CD14-positive monocyte (primary cell): ENCODE measurements at regions not wholly inside any gene's neighbourhood (a gene's known extent, or its start where the extent isn't known, plus 50 kb on each side); places are given as distances from the start of the nearest gene placed in this dataset.

ENCODE experiments used
- DNase-seq, 3 donors: peaks; one replicate each; pipeline ENCODE4 v3.0.0-alpha.2; 2011 to 2022
- H2AFZ ChIP-seq: 2 replicates; pipeline ENCODE4 v1.6.0; 2012; ENCODE audit warnings: mild to moderate bottlenecking, low read depth, low read length, inconsistent platforms; ENCODE audit not compliant: insufficient read depth, poor library complexity, severe bottlenecking
- H3K27ac ChIP-seq, 2 donors: 1 replicate in 1 of 2; 2 replicates in 1 of 2; pipeline ENCODE4 v1.5.1; 2012 to 2013; ENCODE audit warnings: low read length in 2 of 2, control low read depth in 1 of 2, inconsistent platforms in 1 of 2, low read depth in 1 of 2, mild to moderate bottlenecking in 1 of 2
- H3K27me3 ChIP-seq, 2 donors: one replicate each; pipeline versions ENCODE4 v1.6.0 to v1.6.1; 2011 to 2013; ENCODE audit warnings: low read length in 2 of 2; ENCODE audit not compliant: control insufficient read depth in 2 of 2, insufficient read depth in 2 of 2
- H3K36me3 ChIP-seq, 2 donors: replicated peaks in 1 of 2; 1 replicate in 1 of 2; 2 replicates in 1 of 2; pipeline versions ENCODE4 v1.5.1 to v1.6.1; 2012 to 2013; ENCODE audit warnings: low read length in 2 of 2, control low read depth in 1 of 2, inconsistent platforms in 1 of 2, mild to moderate bottlenecking in 1 of 2; ENCODE audit not compliant: insufficient read depth in 2 of 2, control insufficient read depth in 1 of 2
- H3K4me1 ChIP-seq, 2 donors: 1 replicate in 1 of 2; 2 replicates in 1 of 2; pipeline versions ENCODE4 v1.5.1 to v1.6.1; 2012 to 2013; ENCODE audit warnings: low read length in 2 of 2, control low read depth in 1 of 2, inconsistent platforms in 1 of 2, mild to moderate bottlenecking in 1 of 2, moderate library complexity in 1 of 2; ENCODE audit not compliant: insufficient read depth in 2 of 2, control insufficient read depth in 1 of 2
- H3K4me2 ChIP-seq: replicated peaks from 2 replicates; pipeline ENCODE3; 2012; ENCODE audit warnings: low read length, moderate library complexity, mild to moderate bottlenecking; ENCODE audit not compliant: poor library complexity, severe bottlenecking; ENCODE audit errors: extremely low read depth
- H3K4me3 ChIP-seq, 3 experiments: fragments of 200-600 bp in 1 of 3; sonication (generic) in 1 of 3; replicated peaks in 1 of 3; 1 replicate in 2 of 3; 2 replicates in 1 of 3; pipeline ENCODE4 v1.5.1; 2011 to 2013; ENCODE audit warnings: low read length in 3 of 3, mild to moderate bottlenecking in 3 of 3, control low read depth in 2 of 3, low read depth in 2 of 3, inconsistent platforms in 1 of 3, moderate library complexity in 1 of 3
- H3K79me2 ChIP-seq: 2 replicates; pipeline ENCODE4 v1.6.0; 2012; ENCODE audit warnings: mild to moderate bottlenecking, control low read depth, inconsistent platforms, low read length, moderate library complexity; ENCODE audit not compliant: insufficient read depth
- H3K9ac ChIP-seq: 2 replicates; pipeline ENCODE4 v1.6.0; 2017; ENCODE audit warnings: low read length, mild to moderate bottlenecking; ENCODE audit not compliant: insufficient read depth, poor library complexity, severe bottlenecking
- H3K9me3 ChIP-seq, 2 donors: replicated peaks in 1 of 2; 1 replicate in 1 of 2; 2 replicates in 1 of 2; pipeline versions ENCODE4 v1.5.1 to v1.6.1; 2012 to 2013; ENCODE audit warnings: low read length in 2 of 2, control low read depth in 1 of 2; ENCODE audit not compliant: control insufficient read depth in 1 of 2, insufficient read depth in 1 of 2
- H4K20me1 ChIP-seq: 2 replicates; pipeline ENCODE4 v1.6.0; 2012; ENCODE audit warnings: mild to moderate bottlenecking, low read length, control low read depth, moderate library complexity; ENCODE audit not compliant: insufficient read depth
- H3K27ac Mint-ChIP-seq, 7 donors: one replicate each; pipeline ENCODE4 v1.8.0; 2020; ENCODE audit warnings: mild to moderate bottlenecking in 7 of 7, mixed read lengths in 7 of 7, moderate library complexity in 6 of 7, inconsistent platforms in 2 of 7
- H3K27me3 Mint-ChIP-seq, 3 donors: one replicate each; pipeline ENCODE4 v1.8.0; 2021 to 2022; ENCODE audit warnings: low read depth in 3 of 3, mild to moderate bottlenecking in 3 of 3, mixed read lengths in 3 of 3, moderate library complexity in 3 of 3, inconsistent platforms in 1 of 3
- H3K36me3 Mint-ChIP-seq, 2 donors: one replicate each; pipeline ENCODE4 v1.8.0; 2020; ENCODE audit warnings: mixed read lengths in 2 of 2, inconsistent platforms in 1 of 2, mild to moderate bottlenecking in 1 of 2
- H3K4me1 Mint-ChIP-seq: one replicate; pipeline ENCODE4 v1.8.0; 2020; ENCODE audit warnings: mild to moderate bottlenecking, mixed read lengths
- H3K4me3 Mint-ChIP-seq, 2 donors: one replicate each; pipeline ENCODE4 v1.8.0; 2020; ENCODE audit warnings: mild to moderate bottlenecking in 2 of 2, mixed read lengths in 2 of 2, moderate library complexity in 1 of 2
- H3K9me3 Mint-ChIP-seq, 7 donors: one replicate each; pipeline ENCODE4 v1.8.0; 2020 to 2022; ENCODE audit warnings: mixed read lengths in 7 of 7, mild to moderate bottlenecking in 6 of 7, moderate library complexity in 6 of 7, inconsistent platforms in 2 of 7
- WGBS: methylation state at CpG from one replicate; pipeline ENCODE4 v1.1.5; 2013; ENCODE audit warnings: missing lambda C conversion rate; ENCODE audit not compliant: insufficient coverage; 5-methylcytosine and 5-hydroxymethylcytosine counted together
- intact Hi-C, 2 donors: fragments of 100-400 bp; cut with micrococcal nuclease; formaldehyde crosslinking; loops; one replicate each; pipeline versions ENCODE4 v1.15.0 to v1.15.1; 2023
- TF ChIP-seq, protein P1 (sequence below): fragments of 200-600 bp; IDR thresholded peaks from one replicate; pipeline ENCODE4 v1.8.0; 2022; ENCODE audit warnings: antibody characterized with exemption, mild to moderate bottlenecking

DNA sequence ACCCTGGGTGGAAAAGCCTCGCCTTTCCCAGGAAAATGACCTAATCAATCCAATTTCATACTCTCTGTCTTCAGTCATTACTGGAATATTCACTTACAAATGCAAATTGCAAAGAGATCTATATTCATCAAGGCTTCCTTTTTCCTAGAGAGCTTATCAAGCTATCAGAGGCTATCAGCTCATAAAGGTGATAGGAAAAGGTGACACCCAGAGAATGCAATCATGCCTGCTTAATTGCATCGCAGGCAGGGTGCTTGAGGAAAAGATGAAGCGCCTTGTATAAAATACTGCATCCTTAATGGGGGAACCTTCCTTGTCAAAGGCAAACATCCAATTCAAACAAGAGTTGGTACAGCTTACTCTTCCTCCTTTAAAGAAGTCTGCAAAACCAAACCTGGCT is 59.7 kb downstream of the SHANK2 start:
- Mint-ChIP-seq H3K9me3 (peaks cover 0 to 8% (median 0%) of the 10 kb centered on the region in 7 donors), H3K4me3 (no peak overlapping the region), H3K4me1 (peaks cover 6% of the 10 kb centered on the region), H3K36me3 (no peaks in the 10 kb centered on the region), H3K27me3 (peaks cover 0 to 9% (median 3%) of the 10 kb centered on the region in 3 donors), H3K27ac (peak overlapping the region in 1 of 7 donors; percentile 66)
- Histone ChIP-seq H3K4me2 (no peak overlapping the region), H3K9ac (no peak overlapping the region), H2AFZ (no peak overlapping the region), H3K79me2 (no peaks in the 10 kb centered on the region), H4K20me1 (no peaks in the 10 kb centered on the region), H3K27ac (no peak overlapping the region), H3K27me3 (no peaks in the 10 kb centered on the region), H3K36me3 (no peaks in the 10 kb centered on the region), H3K9me3 (no peaks in the 10 kb centered on the region), H3K4me3 (no peak overlapping the region), H3K4me1 (no peaks in the 10 kb centered on the region)
- no peak for DNase-seq
- intact Hi-C loops = no loop called here
- 100% methylated on average over 1 of the region's 3 CpGs for WGBS
- TF ChIP-seq, protein P1, sequence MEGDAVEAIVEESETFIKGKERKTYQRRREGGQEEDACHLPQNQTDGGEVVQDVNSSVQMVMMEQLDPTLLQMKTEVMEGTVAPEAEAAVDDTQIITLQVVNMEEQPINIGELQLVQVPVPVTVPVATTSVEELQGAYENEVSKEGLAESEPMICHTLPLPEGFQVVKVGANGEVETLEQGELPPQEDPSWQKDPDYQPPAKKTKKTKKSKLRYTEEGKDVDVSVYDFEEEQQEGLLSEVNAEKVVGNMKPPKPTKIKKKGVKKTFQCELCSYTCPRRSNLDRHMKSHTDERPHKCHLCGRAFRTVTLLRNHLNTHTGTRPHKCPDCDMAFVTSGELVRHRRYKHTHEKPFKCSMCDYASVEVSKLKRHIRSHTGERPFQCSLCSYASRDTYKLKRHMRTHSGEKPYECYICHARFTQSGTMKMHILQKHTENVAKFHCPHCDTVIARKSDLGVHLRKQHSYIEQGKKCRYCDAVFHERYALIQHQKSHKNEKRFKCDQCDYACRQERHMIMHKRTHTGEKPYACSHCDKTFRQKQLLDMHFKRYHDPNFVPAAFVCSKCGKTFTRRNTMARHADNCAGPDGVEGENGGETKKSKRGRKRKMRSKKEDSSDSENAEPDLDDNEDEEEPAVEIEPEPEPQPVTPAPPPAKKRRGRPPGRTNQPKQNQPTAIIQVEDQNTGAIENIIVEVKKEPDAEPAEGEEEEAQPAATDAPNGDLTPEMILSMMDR = no peak

GRCh38 chr11:71191201-71191600 is 61.2 kb downstream of the SHANK2 start:
- no peaks in the 10 kb centered on the region for H3K9me3 ChIP-seq
- Mint-ChIP-seq H3K27me3 (peaks cover 0 to 9% (median 3%) of the 10 kb centered on the region in 3 donors), H3K4me3 (no peak overlapping the region), H3K27ac (no peak overlapping the region), H3K9me3 (peaks cover 0 to 11% (median 0%) of the 10 kb centered on the region in 7 donors), H3K4me1 (no peaks in the 10 kb centered on the region), H3K36me3 (no peaks in the 10 kb centered on the region)
- no peak for DNase-seq
- no peaks in the 10 kb centered on the region for H3K27me3 ChIP-seq
- H3K27ac ChIP-seq = no peak overlapping the region
- H3K4me3 ChIP-seq = no peak overlapping the region
- no peak overlapping the region for H3K4me2 ChIP-seq
- no peaks in the 10 kb centered on the region for H4K20me1 ChIP-seq
- no peaks in the 10 kb centered on the region for H3K4me1 ChIP-seq
- TF ChIP-seq, protein P1 = no peak
- no peak overlapping the region for H3K9ac ChIP-seq
- intact Hi-C loops = no loop called here
- no peaks in the 10 kb centered on the region for H3K36me3 ChIP-seq
- no peaks in the 10 kb centered on the region for H3K79me2 ChIP-seq
- no peak overlapping the region for H2AFZ ChIP-seq
- 88% methylated on average over 5 of the region's 8 CpGs for WGBS
